ENCODE measurements at regions not wholly inside any gene's neighbourhood (a gene's known extent, or its start where the extent isn't known, plus 50 kb on each side); places are given as distances from the start of the nearest gene placed in this dataset.

GRCh38 chr20:41879123-41879522 is 260.9 kb upstream of the CHD6 start:
- no peak for DNase-seq

GRCh38 chr20:41877911-41878310 is 259.7 kb upstream of the CHD6 start:
- no peak for DNase-seq

- DNase-seq = no peak
These were observed 256.5 kb upstream of the CHD6 start for GRCh38 chr20:41874658-41875057.

- DNase-seq = no peak
These were observed 254.8 kb upstream of the CHD6 start for GRCh38 chr20:41872930-41873329.

GRCh38 chr20:41870869-41871462 is 252.8 kb upstream of the CHD6 start:
- no peak for DNase-seq

- no peak for DNase-seq
These were observed 251.1 kb upstream of the CHD6 start for GRCh38 chr20:41869261-41869660.

- DNase-seq = no peak
These were observed 247.8 kb upstream of the CHD6 start for GRCh38 chr20:41865938-41866337.

- DNase-seq = no peak
These were observed 244.3 kb upstream of the CHD6 start for GRCh38 chr20:41862476-41862875.

- DNase-seq = no peak
These were observed 243.7 kb upstream of the CHD6 start for GRCh38 chr20:41861772-41862422.

GRCh38 chr20:41854765-41855164 is 236.6 kb upstream of the CHD6 start:
- DNase-seq = no peak

- DNase-seq = no peak
These were observed 235.6 kb upstream of the CHD6 start for GRCh38 chr20:41853806-41854205.

GRCh38 chr20:41848180-41848579 is 230.0 kb upstream of the CHD6 start:
- no peak for DNase-seq

- DNase-seq = no peak
These were observed 219.6 kb upstream of the CHD6 start for GRCh38 chr20:41837669-41838224.

GRCh38 chr20:41833739-41834138 is 215.6 kb upstream of the CHD6 start:
- no peak for DNase-seq

- DNase-seq = no peak
These were observed 212.5 kb upstream of the CHD6 start for GRCh38 chr20:41830702-41831101.

- DNase-seq = no peak
These were observed 201.3 kb upstream of the CHD6 start for GRCh38 chr20:41819436-41819835.

GRCh38 chr20:41818991-41819390 is 200.8 kb upstream of the CHD6 start:
- no peak for DNase-seq

- no peak for DNase-seq
These were observed 200.2 kb upstream of the CHD6 start for GRCh38 chr20:41818369-41818768.

- DNase-seq = no peak
These were observed 193.3 kb upstream of the CHD6 start for GRCh38 chr20:41811456-41811855.

- DNase-seq = no peak
These were observed 181.9 kb upstream of the CHD6 start for GRCh38 chr20:41800040-41800439.

GRCh38 chr20:41798930-41799502 is 180.8 kb upstream of the CHD6 start:
- no peak for DNase-seq

- no peak for DNase-seq
These were observed 168.0 kb upstream of the CHD6 start for GRCh38 chr20:41786158-41786557.

GRCh38 chr20:41784209-41784958 is 166.2 kb upstream of the CHD6 start:
- no peak for DNase-seq
